ENCODE measurements at regions not wholly inside any gene's neighbourhood (a gene's known extent, or its start where the extent isn't known, plus 50 kb on each side); places are given as distances from the start of the nearest gene placed in this dataset.

DNA sequence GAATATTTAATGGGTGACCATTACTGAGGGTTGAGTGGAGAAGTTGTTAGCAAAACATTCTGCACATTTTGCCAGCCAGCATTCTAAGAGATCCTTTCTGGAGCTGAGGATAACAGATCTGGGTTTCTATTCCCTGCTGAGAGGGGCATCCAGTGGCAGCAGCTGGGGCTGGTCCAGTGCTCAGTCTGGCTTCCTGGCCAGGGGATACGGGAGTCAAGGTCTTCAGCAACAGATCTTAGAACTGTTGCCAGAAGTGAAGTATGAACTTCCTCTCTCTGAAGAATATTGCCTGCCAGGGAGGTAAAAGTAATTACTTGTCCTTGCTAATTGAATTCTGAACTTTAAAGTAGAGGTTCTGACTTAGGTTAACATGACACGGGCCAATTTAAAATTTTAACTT is 568.4 kb downstream of the REEP3 start:
- DNase-seq, result no peak
- Histone ChIP-seq H3K9me3 (no peaks in the 10 kb centered on the region), H3K27me3 (no peaks in the 10 kb centered on the region), H3K4me3 (no peak overlapping the region), H3K4me1 (no peaks in the 10 kb centered on the region), H3K27ac (no peak overlapping the region), H3K36me3 (no peaks in the 10 kb centered on the region)
- intact Hi-C loops (cut with DNase I; ENCODE audit: low total_unique reads), result no loop called here
- no peak for TF ChIP-seq CTCF (IDR thresholded peaks at IDR 0.05)

GRCh38 chr10:64090865-64091264 is 569.7 kb downstream of the REEP3 start:
- H3K4me3 ChIP-seq, result no peak overlapping the region
- no peaks in the 10 kb centered on the region for H3K4me1 ChIP-seq
- no peak for DNase-seq
- no peaks in the 10 kb centered on the region for H3K36me3 ChIP-seq
- no peak overlapping the region for H3K27ac ChIP-seq
- TF ChIP-seq CTCF (IDR thresholded peaks at IDR 0.05), result no peak
- H3K9me3 ChIP-seq, result no peaks in the 10 kb centered on the region
- H3K27me3 ChIP-seq, result no peaks in the 10 kb centered on the region
- intact Hi-C loops (cut with DNase I; ENCODE audit: low total_unique reads), result no loop called here

GRCh38 chr10:64091897-64092296 is 570.7 kb downstream of the REEP3 start:
- H3K4me3 ChIP-seq, result no peak overlapping the region
- TF ChIP-seq CTCF (IDR thresholded peaks at IDR 0.05), result peak in 1 of 2 experiments; percentile 25
- intact Hi-C loops (cut with DNase I; ENCODE audit: low total_unique reads), result no loop called here
- H3K9me3 ChIP-seq, result no peaks in the 10 kb centered on the region
- no peaks in the 10 kb centered on the region for H3K27me3 ChIP-seq
- no peaks in the 10 kb centered on the region for H3K4me1 ChIP-seq
- DNase-seq, result no peak
- H3K36me3 ChIP-seq, result no peaks in the 10 kb centered on the region
- H3K27ac ChIP-seq, result no peak overlapping the region

GRCh38 chr10:64093304-64093703 is 572.1 kb downstream of the REEP3 start:
- no peaks in the 10 kb centered on the region for H3K36me3 ChIP-seq
- no peak for TF ChIP-seq CTCF (IDR thresholded peaks at IDR 0.05)
- H3K4me1 ChIP-seq, result no peaks in the 10 kb centered on the region
- no peak overlapping the region for H3K27ac ChIP-seq
- intact Hi-C loops (cut with DNase I; ENCODE audit: low total_unique reads), result no loop called here
- DNase-seq, result no peak
- H3K27me3 ChIP-seq, result no peaks in the 10 kb centered on the region
- H3K4me3 ChIP-seq, result no peak overlapping the region
- H3K9me3 ChIP-seq, result no peaks in the 10 kb centered on the region

DNA sequence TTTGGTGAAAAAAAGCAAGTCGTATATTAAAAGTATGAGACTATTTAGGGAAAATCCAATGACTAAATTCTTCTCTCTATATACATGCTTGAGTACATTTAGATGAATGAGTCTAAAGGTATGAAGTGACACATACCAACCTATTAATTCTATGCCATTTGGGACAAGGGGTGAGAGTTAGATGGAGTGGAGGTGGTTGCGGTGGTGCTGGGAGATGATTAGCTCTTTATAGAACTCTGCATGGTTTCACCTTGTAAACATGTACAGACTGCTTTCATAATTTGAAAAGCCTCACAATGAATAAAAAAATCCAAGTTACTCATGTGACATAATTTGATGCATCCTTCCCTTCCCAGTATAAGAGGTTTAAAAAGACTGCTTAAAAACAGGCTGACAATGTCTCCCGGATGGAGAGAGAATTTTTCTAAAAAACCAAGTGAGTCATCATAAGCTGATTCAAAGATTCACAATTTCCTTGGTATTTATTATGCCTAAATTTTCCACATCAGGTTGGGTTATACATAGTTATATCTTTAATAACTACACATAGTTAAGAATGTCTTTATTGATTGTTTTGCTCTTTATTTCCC is 572.8 kb downstream of the REEP3 start:
- intact Hi-C loops (cut with DNase I; ENCODE audit: low total_unique reads), result no loop called here
- no peak for DNase-seq
- no peak for TF ChIP-seq CTCF (IDR thresholded peaks at IDR 0.05)

GRCh38 chr10:64096941-64097340 is 575.7 kb downstream of the REEP3 start:
- no peak for TF ChIP-seq CTCF (IDR thresholded peaks at IDR 0.05)
- no peak overlapping the region for H3K4me3 ChIP-seq
- no peaks in the 10 kb centered on the region for H3K4me1 ChIP-seq
- H3K27me3 ChIP-seq, result no peaks in the 10 kb centered on the region
- intact Hi-C loops (cut with DNase I; ENCODE audit: low total_unique reads), result no loop called here
- DNase-seq, result no peak
- no peaks in the 10 kb centered on the region for H3K9me3 ChIP-seq
- H3K36me3 ChIP-seq, result no peaks in the 10 kb centered on the region
- H3K27ac ChIP-seq, result no peak overlapping the region

More for the DNA sequence above, 572.8 kb downstream of the REEP3 start:
- Histone ChIP-seq H3K9me3 (no peaks in the 10 kb centered on the region), H3K4me1 (no peaks in the 10 kb centered on the region), H3K36me3 (no peaks in the 10 kb centered on the region), H3K27ac (no peak overlapping the region), H3K4me3 (no peak overlapping the region), H3K27me3 (no peaks in the 10 kb centered on the region)
